ENCODE measurements at regions not wholly inside any gene's neighbourhood (a gene's known extent, or its start where the extent isn't known, plus 50 kb on each side); places are given as distances from the start of the nearest gene placed in this dataset.

DNA sequence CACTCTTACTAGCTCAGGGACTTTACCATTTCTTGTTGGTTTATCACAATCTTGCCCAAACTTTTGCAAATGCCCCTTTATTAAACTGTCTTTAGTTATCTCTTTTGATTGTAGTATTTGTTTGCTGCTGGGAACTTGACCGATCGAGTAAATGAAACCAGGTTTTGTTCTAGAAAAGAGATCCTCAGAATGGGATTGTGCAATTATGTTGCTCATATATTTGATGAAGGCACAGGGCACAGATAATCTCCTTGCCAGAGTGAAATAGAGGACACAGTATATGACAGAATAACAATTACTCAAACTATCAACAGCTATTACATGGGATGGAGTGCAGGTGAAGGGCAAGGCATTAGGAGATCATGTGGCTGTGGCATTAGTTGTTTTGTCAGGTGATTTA, 216.6 kb upstream of the RASGRP1 start:
- Histone ChIP-seq H3K36me3 (no peaks in the 10 kb centered on the region), H3K27ac (no peak overlapping the region), H3K4me3 (no peak overlapping the region), H3K27me3 (no peaks in the 10 kb centered on the region), H3K9me3 (no peaks in the 10 kb centered on the region), H3K4me1 (no peaks in the 10 kb centered on the region)
- intact Hi-C loops (cut with DNase I; ENCODE audit: low total_unique reads): no loop called here
- TF ChIP-seq, protein P1, sequence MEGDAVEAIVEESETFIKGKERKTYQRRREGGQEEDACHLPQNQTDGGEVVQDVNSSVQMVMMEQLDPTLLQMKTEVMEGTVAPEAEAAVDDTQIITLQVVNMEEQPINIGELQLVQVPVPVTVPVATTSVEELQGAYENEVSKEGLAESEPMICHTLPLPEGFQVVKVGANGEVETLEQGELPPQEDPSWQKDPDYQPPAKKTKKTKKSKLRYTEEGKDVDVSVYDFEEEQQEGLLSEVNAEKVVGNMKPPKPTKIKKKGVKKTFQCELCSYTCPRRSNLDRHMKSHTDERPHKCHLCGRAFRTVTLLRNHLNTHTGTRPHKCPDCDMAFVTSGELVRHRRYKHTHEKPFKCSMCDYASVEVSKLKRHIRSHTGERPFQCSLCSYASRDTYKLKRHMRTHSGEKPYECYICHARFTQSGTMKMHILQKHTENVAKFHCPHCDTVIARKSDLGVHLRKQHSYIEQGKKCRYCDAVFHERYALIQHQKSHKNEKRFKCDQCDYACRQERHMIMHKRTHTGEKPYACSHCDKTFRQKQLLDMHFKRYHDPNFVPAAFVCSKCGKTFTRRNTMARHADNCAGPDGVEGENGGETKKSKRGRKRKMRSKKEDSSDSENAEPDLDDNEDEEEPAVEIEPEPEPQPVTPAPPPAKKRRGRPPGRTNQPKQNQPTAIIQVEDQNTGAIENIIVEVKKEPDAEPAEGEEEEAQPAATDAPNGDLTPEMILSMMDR (IDR thresholded peaks at IDR 0.05): no peak
- DNase-seq: no peak

DNA sequence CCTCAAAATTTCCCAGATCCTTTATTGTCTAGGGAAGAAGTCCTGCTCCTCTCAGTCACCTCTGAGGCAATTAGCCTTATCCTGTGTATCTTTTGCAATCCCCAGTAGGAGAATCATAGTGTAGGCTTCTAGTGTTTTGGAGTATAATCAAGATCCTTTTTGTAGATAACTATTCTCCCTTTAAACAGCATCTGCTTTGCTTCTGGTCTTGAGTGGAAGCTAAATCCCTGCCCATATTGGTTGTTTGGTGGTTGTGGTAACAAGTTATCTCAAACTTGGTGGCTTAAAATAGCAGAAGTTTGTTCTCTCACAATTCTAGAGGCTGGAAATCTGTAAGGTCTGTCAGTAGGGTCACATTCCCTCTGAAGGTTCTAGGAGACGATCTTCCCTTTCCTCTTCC, 217.5 kb upstream of the RASGRP1 start:
- Histone ChIP-seq H3K9me3 (no peaks in the 10 kb centered on the region), H3K36me3 (no peaks in the 10 kb centered on the region), H3K4me3 (no peak overlapping the region), H3K4me1 (no peaks in the 10 kb centered on the region), H3K27ac (no peak overlapping the region), H3K27me3 (no peaks in the 10 kb centered on the region)
- DNase-seq: no peak
- intact Hi-C loops (cut with DNase I; ENCODE audit: low total_unique reads): no loop called here
- TF ChIP-seq, protein P1 (IDR thresholded peaks at IDR 0.05): no peak

DNA sequence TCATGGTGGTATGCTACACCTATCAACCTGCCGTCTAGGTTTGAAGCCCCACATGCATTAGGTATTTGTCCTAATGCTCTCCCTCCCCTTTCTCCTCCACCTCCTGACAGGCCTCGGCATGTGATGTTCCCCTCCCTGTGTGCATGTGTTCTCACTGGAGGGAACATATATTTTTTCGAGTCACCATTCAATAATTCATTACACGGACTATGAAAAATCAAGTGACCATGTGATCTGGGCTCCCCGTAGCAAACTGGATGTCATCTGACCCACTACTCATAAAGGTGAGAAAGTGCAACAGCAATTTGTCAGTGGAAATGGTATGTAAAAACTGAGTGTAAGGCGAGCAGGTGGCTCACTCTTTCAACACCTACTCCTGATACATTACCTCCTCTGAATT, 224.3 kb upstream of the RASGRP1 start:
- H3K36me3 ChIP-seq: no peaks in the 10 kb centered on the region
- intact Hi-C loops (cut with DNase I; ENCODE audit: low total_unique reads): no loop called here
- no peak for DNase-seq
- H3K9me3 ChIP-seq: no peaks in the 10 kb centered on the region
- no peak overlapping the region for H3K27ac ChIP-seq
- TF ChIP-seq, protein P1 (IDR thresholded peaks at IDR 0.05): no peak
- peaks cover 0 to 16% (median 5%) of the 10 kb centered on the region in 4 donors for H3K4me1 ChIP-seq
- no peak overlapping the region for H3K4me3 ChIP-seq
- H3K27me3 ChIP-seq: no peaks in the 10 kb centered on the region

DNA sequence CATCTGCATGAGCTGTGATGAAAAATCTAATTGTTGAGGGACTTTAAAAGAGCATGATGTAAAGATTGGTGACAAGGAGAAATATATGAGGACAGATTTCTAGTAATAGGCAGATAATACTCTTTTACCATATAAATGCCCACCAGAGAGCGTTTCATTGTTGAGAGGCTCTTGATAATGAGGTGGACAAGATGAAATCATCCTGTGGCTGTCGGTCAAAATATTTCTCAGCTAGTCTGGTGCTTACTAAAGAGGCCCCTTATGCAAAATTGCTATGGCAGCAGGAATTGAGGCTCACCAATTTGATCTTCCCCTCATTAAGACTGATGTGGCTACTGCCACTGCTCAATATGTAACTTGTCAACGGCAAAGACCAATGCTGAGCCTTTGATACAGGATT, 225.0 kb upstream of the RASGRP1 start:
- peaks cover 0 to 16% (median 5%) of the 10 kb centered on the region in 4 donors for H3K4me1 ChIP-seq
- no peak overlapping the region for H3K27ac ChIP-seq
- no peaks in the 10 kb centered on the region for H3K36me3 ChIP-seq
- no peaks in the 10 kb centered on the region for H3K27me3 ChIP-seq
- TF ChIP-seq, protein P1 (IDR thresholded peaks at IDR 0.05): no peak
- H3K4me3 ChIP-seq: no peak overlapping the region
- no peaks in the 10 kb centered on the region for H3K9me3 ChIP-seq
- intact Hi-C loops (cut with DNase I; ENCODE audit: low total_unique reads): no loop called here
- DNase-seq: no peak

DNA sequence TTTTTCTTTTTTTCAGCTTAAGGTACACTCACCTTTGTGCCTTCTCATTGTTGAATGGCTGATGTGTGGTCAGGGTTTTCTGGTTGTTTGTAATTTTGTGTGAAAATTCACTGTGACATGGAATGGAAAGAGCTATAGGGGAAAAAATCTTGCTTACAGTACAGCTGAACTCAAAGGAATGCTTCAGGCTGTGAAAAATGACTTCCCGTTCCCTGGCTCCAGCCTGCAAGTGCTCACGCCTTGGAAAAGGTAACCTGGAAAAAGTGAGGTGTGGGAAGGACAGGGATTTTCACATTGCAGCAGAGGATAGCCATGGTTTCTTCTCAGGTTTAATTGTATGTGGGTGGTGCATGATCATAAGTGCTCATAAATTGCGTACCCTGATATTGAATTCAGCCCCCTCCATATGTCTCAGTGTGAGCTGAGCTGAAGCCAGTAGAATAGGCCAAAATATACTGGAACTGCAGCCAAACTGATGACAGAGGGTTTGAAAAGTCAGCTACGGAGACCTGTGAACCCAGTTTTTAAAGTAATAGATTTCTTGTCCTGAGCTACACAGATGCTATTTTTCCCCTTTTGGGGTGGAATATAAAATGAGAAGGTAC, 228.7 kb upstream of the RASGRP1 start:
- no peak overlapping the region for H3K27ac ChIP-seq
- peaks cover 0 to 16% (median 7%) of the 10 kb centered on the region in 4 donors for H3K4me1 ChIP-seq
- no peaks in the 10 kb centered on the region for H3K36me3 ChIP-seq
- no peaks in the 10 kb centered on the region for H3K9me3 ChIP-seq
- H3K4me3 ChIP-seq: no peak overlapping the region
- intact Hi-C loops (cut with DNase I; ENCODE audit: low total_unique reads): no loop called here
- H3K27me3 ChIP-seq: no peaks in the 10 kb centered on the region
- no peak for DNase-seq
- TF ChIP-seq, protein P1 (IDR thresholded peaks at IDR 0.05): no peak
